ENCODE measurements at regions not wholly inside any gene's neighbourhood (a gene's known extent, or its start where the extent isn't known, plus 50 kb on each side); places are given as distances from the start of the nearest gene placed in this dataset.

DNA sequence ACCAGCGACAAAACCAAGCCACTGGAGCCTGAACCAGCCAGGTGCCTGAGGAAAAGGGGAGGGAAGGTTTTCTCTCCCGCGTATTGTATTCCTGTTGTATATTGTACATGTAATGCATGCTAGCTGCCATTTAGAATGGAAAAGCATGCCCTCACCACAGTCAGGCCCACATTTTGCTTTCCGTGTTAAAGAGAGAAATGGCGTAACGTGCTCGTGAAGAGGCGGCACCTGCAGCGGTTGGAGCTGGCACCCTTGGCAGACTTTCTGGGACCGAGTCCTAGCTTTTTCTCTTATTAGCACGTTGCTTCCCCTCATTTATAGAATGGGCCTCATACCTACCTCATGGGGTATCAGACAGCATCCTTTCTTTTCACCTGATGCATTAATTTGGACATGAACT is 135.3 kb upstream of the IRF2BP2 start:
- H3K9ac ChIP-seq (ENCODE audit: control insufficient read depth, extremely low read depth, insufficient read depth, low read length), result no peak overlapping the region
- no peaks in the 10 kb centered on the region for H3K27me3 ChIP-seq (ENCODE audit: control insufficient read depth, extremely low read depth, insufficient read depth, low read length)
- H3K4me2 ChIP-seq (ENCODE audit: control insufficient read depth, extremely low read depth, insufficient read depth, low read depth, low read length), result no peak overlapping the region
- no peak overlapping the region for H3K4me3 ChIP-seq (ENCODE audit: control insufficient read depth in 2 of 3, extremely low read depth in 1 of 3, insufficient read depth in 2 of 3, low read depth in 1 of 3, low read length in 3 of 3)
- no peaks in the 10 kb centered on the region for H4K20me1 ChIP-seq (ENCODE audit: control insufficient read depth, extremely low read depth, insufficient read depth, low read length)
- H2AFZ ChIP-seq (ENCODE audit: control insufficient read depth, low read length), result no peak overlapping the region
- no peaks in the 10 kb centered on the region for H3K36me3 ChIP-seq (ENCODE audit: control insufficient read depth in 2 of 2, extremely low read depth in 1 of 2, insufficient read depth in 2 of 2, low read length in 2 of 2)
- H3K79me2 ChIP-seq (ENCODE audit: control insufficient read depth, insufficient read depth, low read length), result no peaks in the 10 kb centered on the region
- H3K27ac ChIP-seq (ENCODE audit: control insufficient read depth, insufficient read depth, low read length), result no peak overlapping the region
- DNase-seq (ENCODE audit: low read depth, low spot score) (no peak), FAIRE-seq (no peak)
- dilution Hi-C loops (cut with MboI; ENCODE audit: extremely low pct_ligation_motif_present, low sequenced_read_pairs), result no loop called here
- H3K9me3 ChIP-seq (ENCODE audit: control insufficient read depth, low read depth, low read length), result no peaks in the 10 kb centered on the region
- H3K4me1 ChIP-seq (ENCODE audit: control insufficient read depth, extremely low read depth, insufficient read depth, low read length), result peaks cover 16% of the 10 kb centered on the region
- TF ChIP-seq EZH2 (IDR thresholded peaks at IDR 0.05; ENCODE audit: low read length), result no peak
- TF ChIP-seq, protein P1, sequence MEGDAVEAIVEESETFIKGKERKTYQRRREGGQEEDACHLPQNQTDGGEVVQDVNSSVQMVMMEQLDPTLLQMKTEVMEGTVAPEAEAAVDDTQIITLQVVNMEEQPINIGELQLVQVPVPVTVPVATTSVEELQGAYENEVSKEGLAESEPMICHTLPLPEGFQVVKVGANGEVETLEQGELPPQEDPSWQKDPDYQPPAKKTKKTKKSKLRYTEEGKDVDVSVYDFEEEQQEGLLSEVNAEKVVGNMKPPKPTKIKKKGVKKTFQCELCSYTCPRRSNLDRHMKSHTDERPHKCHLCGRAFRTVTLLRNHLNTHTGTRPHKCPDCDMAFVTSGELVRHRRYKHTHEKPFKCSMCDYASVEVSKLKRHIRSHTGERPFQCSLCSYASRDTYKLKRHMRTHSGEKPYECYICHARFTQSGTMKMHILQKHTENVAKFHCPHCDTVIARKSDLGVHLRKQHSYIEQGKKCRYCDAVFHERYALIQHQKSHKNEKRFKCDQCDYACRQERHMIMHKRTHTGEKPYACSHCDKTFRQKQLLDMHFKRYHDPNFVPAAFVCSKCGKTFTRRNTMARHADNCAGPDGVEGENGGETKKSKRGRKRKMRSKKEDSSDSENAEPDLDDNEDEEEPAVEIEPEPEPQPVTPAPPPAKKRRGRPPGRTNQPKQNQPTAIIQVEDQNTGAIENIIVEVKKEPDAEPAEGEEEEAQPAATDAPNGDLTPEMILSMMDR (optimal IDR thresholded peaks at IDR 0.05 in 1 of 3, IDR thresholded peaks at IDR 0.05 in 1 of 3, conservative IDR thresholded peaks at IDR 0.05 in 1 of 3; ENCODE audit: extremely low read depth in 1 of 3, insufficient read depth in 2 of 3, low read length in 3 of 3), result no peak
- no peaks in the 10 kb centered on the region for H3K9me1 ChIP-seq (ENCODE audit: control insufficient read depth, extremely low read depth, insufficient read depth, low read length)

DNA sequence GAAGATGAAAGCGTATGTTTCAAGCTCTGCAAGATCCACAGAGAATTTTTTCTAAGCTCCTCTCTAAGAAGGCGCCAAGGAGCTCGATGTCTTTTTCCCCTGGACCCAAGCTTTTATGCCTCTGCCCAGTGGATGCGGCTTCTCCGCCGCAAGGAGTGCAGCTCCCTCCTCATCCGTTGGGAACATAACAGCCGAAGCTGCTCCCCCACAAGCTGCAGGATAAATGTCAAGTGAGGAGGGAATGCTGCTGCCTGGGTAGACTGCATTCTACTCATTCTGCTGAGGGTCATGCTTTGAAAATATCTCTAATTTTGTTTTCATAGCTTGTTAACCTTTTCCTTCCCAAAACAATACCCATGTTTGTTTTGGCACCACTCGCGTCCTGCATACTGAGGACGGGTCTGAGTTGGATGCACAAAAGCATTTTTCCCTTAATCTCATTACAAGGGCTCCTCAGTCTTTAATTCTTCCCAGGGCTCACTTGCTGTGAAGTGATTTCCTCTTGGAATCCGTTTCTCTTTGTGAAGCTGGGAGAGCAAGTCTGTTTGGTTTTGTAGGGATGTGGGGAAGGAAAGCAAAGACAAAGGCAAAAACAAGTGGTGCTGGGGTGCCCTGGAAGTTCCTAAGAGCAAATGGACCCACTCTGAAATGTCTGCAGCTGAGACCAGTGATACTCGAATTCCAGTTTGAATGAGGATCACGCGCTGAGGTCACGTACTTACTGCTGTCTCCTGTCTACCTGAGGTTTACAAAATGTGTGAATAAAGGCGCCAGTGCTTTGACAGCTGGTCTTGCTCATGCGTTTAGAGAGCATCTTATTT is 134.0 kb upstream of the IRF2BP2 start:
- no peaks in the 10 kb centered on the region for H3K27me3 ChIP-seq (ENCODE audit: control insufficient read depth, extremely low read depth, insufficient read depth, low read length)
- TF ChIP-seq, protein P1 (optimal IDR thresholded peaks at IDR 0.05 in 1 of 3, IDR thresholded peaks at IDR 0.05 in 1 of 3, conservative IDR thresholded peaks at IDR 0.05 in 1 of 3; ENCODE audit: extremely low read depth in 1 of 3, insufficient read depth in 2 of 3, low read length in 3 of 3), result no peak
- TF ChIP-seq EZH2 (IDR thresholded peaks at IDR 0.05; ENCODE audit: low read length), result no peak
- no peak overlapping the region for H3K9ac ChIP-seq (ENCODE audit: control insufficient read depth, extremely low read depth, insufficient read depth, low read length)
- no peaks in the 10 kb centered on the region for H3K9me1 ChIP-seq (ENCODE audit: control insufficient read depth, extremely low read depth, insufficient read depth, low read length)
- peaks cover 16% of the 10 kb centered on the region for H3K4me1 ChIP-seq (ENCODE audit: control insufficient read depth, extremely low read depth, insufficient read depth, low read length)
- FAIRE-seq (no peak), DNase-seq (ENCODE audit: low read depth, low spot score) (no peak)
- no peak overlapping the region for H2AFZ ChIP-seq (ENCODE audit: control insufficient read depth, low read length)
- H3K4me3 ChIP-seq (ENCODE audit: control insufficient read depth in 2 of 3, extremely low read depth in 1 of 3, insufficient read depth in 2 of 3, low read depth in 1 of 3, low read length in 3 of 3), result no peak overlapping the region
- H4K20me1 ChIP-seq (ENCODE audit: control insufficient read depth, extremely low read depth, insufficient read depth, low read length), result no peaks in the 10 kb centered on the region
- dilution Hi-C loops (cut with MboI; ENCODE audit: extremely low pct_ligation_motif_present, low sequenced_read_pairs), result no loop called here
- no peaks in the 10 kb centered on the region for H3K9me3 ChIP-seq (ENCODE audit: control insufficient read depth, low read depth, low read length)
- H3K79me2 ChIP-seq (ENCODE audit: control insufficient read depth, insufficient read depth, low read length), result no peaks in the 10 kb centered on the region
- H3K36me3 ChIP-seq (ENCODE audit: control insufficient read depth in 2 of 2, extremely low read depth in 1 of 2, insufficient read depth in 2 of 2, low read length in 2 of 2), result no peaks in the 10 kb centered on the region
- H3K4me2 ChIP-seq (ENCODE audit: control insufficient read depth, extremely low read depth, insufficient read depth, low read depth, low read length), result no peak overlapping the region
- H3K27ac ChIP-seq (ENCODE audit: control insufficient read depth, insufficient read depth, low read length), result no peak overlapping the region
